Liver (tissue), 3 donors: ENCODE measurements at regions not wholly inside any gene's neighbourhood (a gene's known extent, or its start where the extent isn't known, plus 50 kb on each side); places are given as distances from the start of the nearest gene placed in this dataset.

Experiments used
- ATF3 ChIP-seq: IDR thresholded peaks from 2 replicates; pipeline ENCODE4 v1.6.1; 2016; ENCODE audit warnings: antibody characterized with exemption
- EGR1 ChIP-seq, 2 donors: IDR thresholded peaks; 2 replicates each; pipeline ENCODE4 v1.6.1; 2016 to 2018; ENCODE audit warnings: antibody characterized with exemption in 2 of 2, low read depth in 2 of 2
- FOXA1 ChIP-seq: IDR thresholded peaks from 2 replicates; pipeline ENCODE4 v1.6.1; 2016; ENCODE audit warnings: antibody characterized with exemption
- GABPA ChIP-seq, 2 donors: IDR thresholded peaks in 1 of 2; conservative IDR thresholded peaks in 1 of 2; 2 replicates each; pipeline ENCODE4 v1.6.1; 2016; ENCODE audit warnings: antibody characterized with exemption in 2 of 2, mild to moderate bottlenecking in 1 of 2, moderate library complexity in 1 of 2
- JUND ChIP-seq, 2 donors: IDR thresholded peaks; 2 replicates each; pipeline ENCODE4 v1.6.1; 2016; ENCODE audit warnings: antibody characterized with exemption in 2 of 2
- RAD21 ChIP-seq, 2 donors: IDR thresholded peaks; 2 replicates each; pipeline ENCODE4 v1.6.1; 2016; ENCODE audit warnings: antibody characterized with exemption in 2 of 2, mild to moderate bottlenecking in 2 of 2
- REST ChIP-seq: IDR thresholded peaks from 2 replicates; pipeline ENCODE4 v1.6.1; 2016; ENCODE audit warnings: antibody characterized with exemption, mild to moderate bottlenecking
- RXRA ChIP-seq, 2 donors: IDR thresholded peaks; 2 replicates each; pipeline ENCODE4 v1.6.1; 2017 to 2018; ENCODE audit warnings: antibody characterized with exemption in 2 of 2, mild to moderate bottlenecking in 1 of 2
- SP1 ChIP-seq: IDR thresholded peaks from 2 replicates; pipeline ENCODE4 v1.6.1; 2018; ENCODE audit warnings: antibody characterized with exemption, mild to moderate bottlenecking
- TAF1 ChIP-seq: conservative IDR thresholded peaks from 2 replicates; pipeline ENCODE4 v1.6.1; 2016; ENCODE audit warnings: antibody characterized with exemption, mild to moderate bottlenecking
- YY1 ChIP-seq: IDR thresholded peaks from 2 replicates; pipeline ENCODE4 v1.6.1; 2016; ENCODE audit warnings: antibody characterized with exemption, mild to moderate bottlenecking
- TF ChIP-seq, protein P1 (sequence below): IDR thresholded peaks from 2 replicates; pipeline ENCODE4 v1.6.1; 2016; ENCODE audit warnings: antibody characterized with exemption
- TF ChIP-seq, protein P2 (sequence below): fragments of 150-350 bp; IDR thresholded peaks from 2 replicates; pipeline ENCODE4 v1.5.1; 2017; ENCODE audit warnings: improper control_type of control experiment, low read depth, low read length; ENCODE audit not compliant: missing input control
- donor health status: healthy.
- donor health status: healthy.

GRCh38 chr6:167672738-167673137, 154.0 kb upstream of the AFDN start:
- TF ChIP-seq EGR1 (IDR thresholded peaks at IDR 0.05; ENCODE audit: low read depth in 2 of 2), result no peak
- TF ChIP-seq, protein P1, sequence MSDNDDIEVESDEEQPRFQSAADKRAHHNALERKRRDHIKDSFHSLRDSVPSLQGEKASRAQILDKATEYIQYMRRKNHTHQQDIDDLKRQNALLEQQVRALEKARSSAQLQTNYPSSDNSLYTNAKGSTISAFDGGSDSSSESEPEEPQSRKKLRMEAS, result no peak
- no peak for TF ChIP-seq REST
- TF ChIP-seq YY1, result no peak
- no peak for TF ChIP-seq TAF1
- TF ChIP-seq, protein P2, sequence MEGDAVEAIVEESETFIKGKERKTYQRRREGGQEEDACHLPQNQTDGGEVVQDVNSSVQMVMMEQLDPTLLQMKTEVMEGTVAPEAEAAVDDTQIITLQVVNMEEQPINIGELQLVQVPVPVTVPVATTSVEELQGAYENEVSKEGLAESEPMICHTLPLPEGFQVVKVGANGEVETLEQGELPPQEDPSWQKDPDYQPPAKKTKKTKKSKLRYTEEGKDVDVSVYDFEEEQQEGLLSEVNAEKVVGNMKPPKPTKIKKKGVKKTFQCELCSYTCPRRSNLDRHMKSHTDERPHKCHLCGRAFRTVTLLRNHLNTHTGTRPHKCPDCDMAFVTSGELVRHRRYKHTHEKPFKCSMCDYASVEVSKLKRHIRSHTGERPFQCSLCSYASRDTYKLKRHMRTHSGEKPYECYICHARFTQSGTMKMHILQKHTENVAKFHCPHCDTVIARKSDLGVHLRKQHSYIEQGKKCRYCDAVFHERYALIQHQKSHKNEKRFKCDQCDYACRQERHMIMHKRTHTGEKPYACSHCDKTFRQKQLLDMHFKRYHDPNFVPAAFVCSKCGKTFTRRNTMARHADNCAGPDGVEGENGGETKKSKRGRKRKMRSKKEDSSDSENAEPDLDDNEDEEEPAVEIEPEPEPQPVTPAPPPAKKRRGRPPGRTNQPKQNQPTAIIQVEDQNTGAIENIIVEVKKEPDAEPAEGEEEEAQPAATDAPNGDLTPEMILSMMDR, result no peak
- TF ChIP-seq RAD21 (IDR thresholded peaks at IDR 0.05), result no peak
- no peak for TF ChIP-seq RXRA (IDR thresholded peaks at IDR 0.05)
- TF ChIP-seq GABPA (IDR thresholded peaks at IDR 0.05 in 1 of 2, conservative IDR thresholded peaks at IDR 0.05 in 1 of 2), result no peak
- no peak for TF ChIP-seq ATF3
- no peak for TF ChIP-seq SP1
- TF ChIP-seq JUND (IDR thresholded peaks at IDR 0.05), result no peak
- no peak for TF ChIP-seq FOXA1
